H9 (cell line): ENCODE measurements at regions not wholly inside any gene's neighbourhood (a gene's known extent, or its start where the extent isn't known, plus 50 kb on each side); places are given as distances from the start of the nearest gene placed in this dataset.

Experiments used
- DNase-seq: peaks from one replicate; pipeline ENCODE4 v3.0.0-alpha.2; 2017
- H2AFZ ChIP-seq: one replicate; pipeline ENCODE4 v1.6.1; 2013; ENCODE audit warnings: mild to moderate bottlenecking, low read length, control low read depth, moderate library complexity
- H2AK5ac ChIP-seq: 2 replicates; pipeline ENCODE4 v1.6.1; 2013; ENCODE audit warnings: low read length, control low read depth, mixed read lengths; ENCODE audit not compliant: insufficient read length
- H2BK120ac ChIP-seq: one replicate; pipeline ENCODE4 v1.6.1; 2013; ENCODE audit warnings: low read depth, mild to moderate bottlenecking, low read length, control low read depth, inconsistent platforms; ENCODE audit not compliant: poor library complexity, severe bottlenecking
- H2BK12ac ChIP-seq: 2 replicates; pipeline ENCODE4 v1.6.1; 2013; ENCODE audit warnings: low read length, control low read depth, mixed read lengths, low read depth; ENCODE audit not compliant: insufficient read length
- H2BK15ac ChIP-seq: 2 replicates; pipeline ENCODE4 v1.6.1; 2013; ENCODE audit warnings: low read depth, low read length, control low read depth
- H2BK20ac ChIP-seq: one replicate; pipeline ENCODE4 v1.6.1; 2013; ENCODE audit warnings: low read depth, mild to moderate bottlenecking, low read length, control low read depth, inconsistent platforms; ENCODE audit not compliant: poor library complexity, severe bottlenecking
- H2BK5ac ChIP-seq: 2 replicates; pipeline ENCODE4 v1.6.1; 2013; ENCODE audit warnings: low read length, control low read depth, mixed read lengths; ENCODE audit not compliant: insufficient read length
- H3K14ac ChIP-seq: 2 replicates; pipeline ENCODE4 v1.6.1; 2013; ENCODE audit warnings: low read length, control low read depth; ENCODE audit not compliant: insufficient read depth
- H3K18ac ChIP-seq: 2 replicates; pipeline ENCODE4 v1.6.1; 2013; ENCODE audit warnings: low read depth, mild to moderate bottlenecking, mixed read lengths, low read length, control low read depth; ENCODE audit not compliant: insufficient read length
- H3K23ac ChIP-seq: 2 replicates; pipeline ENCODE4 v1.6.1; 2013; ENCODE audit warnings: low read length, control low read depth, mixed read lengths, low read depth; ENCODE audit not compliant: insufficient read length
- H3K23me2 ChIP-seq: 2 replicates; pipeline ENCODE4 v1.6.1; 2013; ENCODE audit warnings: low read depth, mild to moderate bottlenecking, mixed read lengths, low read length, control low read depth; ENCODE audit not compliant: insufficient read length, poor library complexity, severe bottlenecking
- H3K27ac ChIP-seq: 2 replicates; pipeline ENCODE4 v1.5.1; 2013; ENCODE audit warnings: low read length, control low read depth, mixed read lengths, low read depth; ENCODE audit not compliant: insufficient read length
- H3K27me3 ChIP-seq: 2 replicates; pipeline ENCODE4 v1.6.1; 2013; ENCODE audit warnings: low read length, control low read depth, inconsistent platforms; ENCODE audit not compliant: insufficient read depth
- H3K4ac ChIP-seq: 2 replicates; pipeline ENCODE4 v1.6.1; 2013; ENCODE audit warnings: low read depth, mild to moderate bottlenecking, control low read depth, inconsistent platforms, low read length, moderate library complexity
- H3K4me1 ChIP-seq: 2 replicates; pipeline ENCODE4 v1.6.1; 2013; ENCODE audit warnings: low read length, control low read depth, inconsistent platforms; ENCODE audit not compliant: insufficient read depth
- H3K4me2 ChIP-seq: 2 replicates; pipeline ENCODE4 v1.6.1; 2013; ENCODE audit warnings: low read length, control low read depth, mixed read lengths; ENCODE audit not compliant: insufficient read length, insufficient read depth
- H3K56ac ChIP-seq: 2 replicates; pipeline ENCODE4 v1.6.1; 2013; ENCODE audit warnings: low read depth, mild to moderate bottlenecking, mixed read lengths, low read length, control low read depth; ENCODE audit not compliant: insufficient read length
- H3K79me1 ChIP-seq: 2 replicates; pipeline ENCODE4 v1.6.1; 2013; ENCODE audit warnings: low read depth, mild to moderate bottlenecking, moderate library complexity, low read length, control low read depth, inconsistent platforms; ENCODE audit not compliant: insufficient read depth, poor library complexity, severe bottlenecking
- H3K79me2 ChIP-seq: 2 replicates; pipeline ENCODE4 v1.6.1; 2013; ENCODE audit warnings: low read length, control low read depth, inconsistent platforms; ENCODE audit not compliant: insufficient read depth
- H3K9ac ChIP-seq: 2 replicates; pipeline ENCODE4 v1.6.1; 2013; ENCODE audit warnings: low read length, control low read depth, mixed read lengths; ENCODE audit not compliant: insufficient read length; ENCODE audit errors: extremely low read depth
- H3K9me3 ChIP-seq: one replicate; pipeline ENCODE4 v1.6.1; 2013; ENCODE audit warnings: low read depth, low read length, inconsistent platforms; ENCODE audit not compliant: control insufficient read depth
- H3T11ph ChIP-seq: one replicate; pipeline ENCODE4 v1.6.1; 2013; ENCODE audit warnings: mild to moderate bottlenecking, low read length, control low read depth, inconsistent platforms
- H4K20me1 ChIP-seq: one replicate; pipeline ENCODE4 v1.6.1; 2013; ENCODE audit not compliant: control insufficient read depth, insufficient read length, insufficient read depth
- H4K5ac ChIP-seq: 2 replicates; pipeline ENCODE4 v1.6.1; 2013; ENCODE audit warnings: low read depth, mild to moderate bottlenecking, mixed read lengths, low read length, control low read depth; ENCODE audit not compliant: insufficient read length
- H4K8ac ChIP-seq: replicated peaks from 2 replicates; pipeline ENCODE4 v1.6.1; 2013; ENCODE audit warnings: low read length, control low read depth, mixed read lengths, low read depth; ENCODE audit not compliant: insufficient read length
- H4K91ac ChIP-seq: 2 replicates; pipeline ENCODE4 v1.6.1; 2013; ENCODE audit warnings: low read depth, mild to moderate bottlenecking, moderate library complexity, mixed read lengths, low read length, control low read depth; ENCODE audit not compliant: insufficient read length
- H3K27ac Mint-ChIP-seq, 3 experiments: 2 replicates in 2 of 3; 3 replicates in 1 of 3; pipeline ENCODE4 v1.8.0; 2020 to 2021; ENCODE audit warnings: mixed read lengths in 3 of 3, mild to moderate bottlenecking in 1 of 3, moderate library complexity in 1 of 3
- H3K27me3 Mint-ChIP-seq: 2 replicates; pipeline ENCODE4 v1.8.0; 2021; ENCODE audit warnings: low read depth, mild to moderate bottlenecking, moderate library complexity, mixed read lengths
- H3K36me3 Mint-ChIP-seq, 3 experiments: 2 replicates in 2 of 3; 3 replicates in 1 of 3; pipeline ENCODE4 v1.8.0; 2020 to 2021; ENCODE audit warnings: low read depth in 3 of 3, mixed read lengths in 3 of 3; ENCODE audit not compliant: insufficient read depth in 1 of 3
- H3K4me1 Mint-ChIP-seq, 2 experiments: 2 replicates each; pipeline ENCODE4 v1.8.0; 2020; ENCODE audit warnings: mixed read lengths in 2 of 2
- H3K4me3 Mint-ChIP-seq, 2 experiments: 2 replicates in 1 of 2; 3 replicates in 1 of 2; pipeline ENCODE4 v1.8.0; 2020 to 2021; ENCODE audit warnings: mild to moderate bottlenecking in 2 of 2, mixed read lengths in 2 of 2, moderate library complexity in 1 of 2
- H3K9me3 Mint-ChIP-seq, 2 experiments: 2 replicates in 1 of 2; 3 replicates in 1 of 2; pipeline ENCODE4 v1.8.0; 2020; ENCODE audit warnings: mild to moderate bottlenecking in 2 of 2, mixed read lengths in 2 of 2, moderate library complexity in 1 of 2
- WGBS: extraction: QIAGEN DNeasy Blood & Tissue Kit; methylation state at CpG from one replicate; pipeline ENCODE4 v1.1.7; 2013; ENCODE audit warnings: missing lambda C conversion rate, low lambda C conversion rate, mixed read lengths; ENCODE audit not compliant: insufficient read length; ENCODE audit errors: extremely low coverage; 5-methylcytosine and 5-hydroxymethylcytosine counted together
- TF ChIP-seq, protein P1 (sequence below): fragments of 200-600 bp; sonication (generic); conservative IDR thresholded peaks from 3 replicates; pipeline ENCODE4 v1.8.0; 2021; ENCODE audit warnings: antibody characterized with exemption, mild to moderate bottlenecking

DNA sequence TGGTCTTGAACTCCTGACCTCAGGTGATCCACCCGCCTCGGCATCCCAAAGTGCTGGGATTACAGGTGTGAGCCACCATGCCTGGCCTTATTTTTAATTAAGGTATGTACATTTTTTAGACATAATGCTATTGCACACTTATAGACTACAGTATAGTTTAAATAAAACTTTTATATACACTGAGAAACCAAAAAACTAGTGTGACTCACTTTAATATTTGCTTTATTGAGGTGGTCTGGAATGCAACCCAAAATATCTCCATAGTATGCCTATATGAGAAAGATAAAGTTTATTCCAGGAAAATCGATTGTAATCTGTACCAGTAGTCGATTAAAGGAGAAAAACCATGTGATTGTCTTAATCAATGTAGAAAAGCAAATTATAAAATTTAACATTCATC is 85.5 kb upstream of the ERRFI1 start:
- H3K23me2 ChIP-seq, result no peaks in the 10 kb centered on the region
- Mint-ChIP-seq H3K4me3 (no peak overlapping the region), H3K36me3 (peaks cover 0 to 2% (median 0%) of the 10 kb centered on the region in 3 experiments; a peak in 2 of 7 replicates), H3K27ac (no peak overlapping the region), H3K27me3 (no peaks in the 10 kb centered on the region), H3K9me3 (peaks cover 0 to 3% of the 10 kb centered on the region in 2 experiments; a peak in 4 of 5 replicates), H3K4me1 (peaks cover 13 to 21% of the 10 kb centered on the region in 2 experiments)
- H3K56ac ChIP-seq, result no peak overlapping the region
- no peak overlapping the region for H3K9ac ChIP-seq
- H3K14ac ChIP-seq, result no peak overlapping the region
- H3K27me3 ChIP-seq, result no peaks in the 10 kb centered on the region
- no peak overlapping the region for H3K23ac ChIP-seq
- no peaks in the 10 kb centered on the region for H4K20me1 ChIP-seq
- no peak overlapping the region for H3K4ac ChIP-seq
- H4K91ac ChIP-seq, result no peak overlapping the region
- no peaks in the 10 kb centered on the region for H3K79me2 ChIP-seq
- no peak overlapping the region for H2BK20ac ChIP-seq
- WGBS, result no CpG with 5 or more reads among the region's 4 CpGs
- TF ChIP-seq, protein P1, sequence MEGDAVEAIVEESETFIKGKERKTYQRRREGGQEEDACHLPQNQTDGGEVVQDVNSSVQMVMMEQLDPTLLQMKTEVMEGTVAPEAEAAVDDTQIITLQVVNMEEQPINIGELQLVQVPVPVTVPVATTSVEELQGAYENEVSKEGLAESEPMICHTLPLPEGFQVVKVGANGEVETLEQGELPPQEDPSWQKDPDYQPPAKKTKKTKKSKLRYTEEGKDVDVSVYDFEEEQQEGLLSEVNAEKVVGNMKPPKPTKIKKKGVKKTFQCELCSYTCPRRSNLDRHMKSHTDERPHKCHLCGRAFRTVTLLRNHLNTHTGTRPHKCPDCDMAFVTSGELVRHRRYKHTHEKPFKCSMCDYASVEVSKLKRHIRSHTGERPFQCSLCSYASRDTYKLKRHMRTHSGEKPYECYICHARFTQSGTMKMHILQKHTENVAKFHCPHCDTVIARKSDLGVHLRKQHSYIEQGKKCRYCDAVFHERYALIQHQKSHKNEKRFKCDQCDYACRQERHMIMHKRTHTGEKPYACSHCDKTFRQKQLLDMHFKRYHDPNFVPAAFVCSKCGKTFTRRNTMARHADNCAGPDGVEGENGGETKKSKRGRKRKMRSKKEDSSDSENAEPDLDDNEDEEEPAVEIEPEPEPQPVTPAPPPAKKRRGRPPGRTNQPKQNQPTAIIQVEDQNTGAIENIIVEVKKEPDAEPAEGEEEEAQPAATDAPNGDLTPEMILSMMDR, result no peak
- no peak overlapping the region for H3K18ac ChIP-seq
- no peak overlapping the region for H3K27ac ChIP-seq
- H2BK15ac ChIP-seq, result no peak overlapping the region
- no peaks in the 10 kb centered on the region for H3K9me3 ChIP-seq
- no peak overlapping the region for H3K4me2 ChIP-seq
- H2BK12ac ChIP-seq, result no peak overlapping the region
- H4K5ac ChIP-seq, result no peak overlapping the region
- H3T11ph ChIP-seq, result no peak overlapping the region
- H2BK120ac ChIP-seq, result no peak overlapping the region
- H4K8ac ChIP-seq, result no peak overlapping the region
- no peak overlapping the region for H2AK5ac ChIP-seq
- H3K4me1 ChIP-seq, result peaks cover 3% of the 10 kb centered on the region; the same call in 1 of the 2 replicates
- H2AFZ ChIP-seq, result no peak overlapping the region
- no peak for DNase-seq
- H3K79me1 ChIP-seq, result no peaks in the 10 kb centered on the region
- H2BK5ac ChIP-seq, result no peak overlapping the region
